ENCODE measurements at regions not wholly inside any gene's neighbourhood (a gene's known extent, or its start where the extent isn't known, plus 50 kb on each side); places are given as distances from the start of the nearest gene placed in this dataset.
A peak's percentile ranks its signal among the peaks of the same experiment; 100 is the strongest.
"Not testable (repeated sequence)": the region's sequence is repeated elsewhere in the genome, so short reads cannot be mapped to it uniquely, and the experiment has no call there.

GRCh38 chr4:4107411-4108107 lies 119.2 kb downstream of the OTOP1 start:
- peak; percentile 64 for DNase-seq (ENCODE audit: low spot score)
- intact Hi-C loops (cut with micrococcal nuclease; ENCODE audit: unreplicated experiment), result not testable (repeated sequence)
- TF ChIP-seq CTCF (conservative IDR thresholded peaks at IDR 0.05; ENCODE audit: low read depth, low read length), result peak; percentile 55

GRCh38 chr4:4115381-4115780 lies 111.3 kb downstream of the OTOP1 start:
- POLR2A ChIA-PET (ENCODE audit: low non-redundant PET); DNase-seq (ENCODE audit: low spot score); H3K36me3 ChIP-seq (ENCODE audit: insufficient read depth, low read length, poor library complexity, severe bottlenecking); intact Hi-C loops (cut with micrococcal nuclease; ENCODE audit: unreplicated experiment); H3K9me3 ChIP-seq (ENCODE audit: low read depth, low read length, poor library complexity, severe bottlenecking); H3K4me3 ChIP-seq (ENCODE audit: low read depth, low read length, poor library complexity, severe bottlenecking); BruUV-seq (replicated peaks); H3K4me1 ChIP-seq (ENCODE audit: insufficient read depth, low read length, poor library complexity, severe bottlenecking); H3K27me3 ChIP-seq (replicated peaks; ENCODE audit: insufficient read depth, low read depth, low read length, poor library complexity); H3K27ac ChIP-seq (ENCODE audit: low read depth, low read length, poor library complexity, severe bottlenecking); CTCF ChIA-PET: not testable (repeated sequence)

More at GRCh38 chr4:4107411-4108107, 119.2 kb downstream of the OTOP1 start:
- peak overlapping the region; percentile 37 for H3K4me3 ChIP-seq (ENCODE audit: low read depth, low read length, poor library complexity, severe bottlenecking)
- H3K27me3 ChIP-seq (replicated peaks; ENCODE audit: insufficient read depth, low read depth, low read length, poor library complexity); POLR2A ChIA-PET (ENCODE audit: low non-redundant PET); H3K9me3 ChIP-seq (ENCODE audit: low read depth, low read length, poor library complexity, severe bottlenecking); H3K4me1 ChIP-seq (ENCODE audit: insufficient read depth, low read length, poor library complexity, severe bottlenecking); BruUV-seq (replicated peaks); H3K27ac ChIP-seq (ENCODE audit: low read depth, low read length, poor library complexity, severe bottlenecking); H3K36me3 ChIP-seq (ENCODE audit: insufficient read depth, low read length, poor library complexity, severe bottlenecking): not testable (repeated sequence)
- CTCF ChIA-PET, result interaction anchor here (0.6 to 0.8 kb wide), 2 partner anchors 9 to 387 kb away, joined by 3 read pairs; no protein-coding TSS in a partner anchor

GRCh38 chr4:4116901-4117300 lies 109.8 kb downstream of the OTOP1 start:
- H3K27me3 ChIP-seq (replicated peaks; ENCODE audit: insufficient read depth, low read depth, low read length, poor library complexity); intact Hi-C loops (cut with micrococcal nuclease; ENCODE audit: unreplicated experiment); H3K9me3 ChIP-seq (ENCODE audit: low read depth, low read length, poor library complexity, severe bottlenecking); H3K4me1 ChIP-seq (ENCODE audit: insufficient read depth, low read length, poor library complexity, severe bottlenecking); H3K4me3 ChIP-seq (ENCODE audit: low read depth, low read length, poor library complexity, severe bottlenecking); POLR2A ChIA-PET (ENCODE audit: low non-redundant PET); BruUV-seq (replicated peaks); H3K36me3 ChIP-seq (ENCODE audit: insufficient read depth, low read length, poor library complexity, severe bottlenecking); DNase-seq (ENCODE audit: low spot score); H3K27ac ChIP-seq (ENCODE audit: low read depth, low read length, poor library complexity, severe bottlenecking): not testable (repeated sequence)
- CTCF ChIA-PET, result interaction anchor here (1.2 kb wide), 1 partner anchor 10 kb away, joined by 3 read pairs; no protein-coding TSS in a partner anchor

- POLR2A ChIA-PET (ENCODE audit: low non-redundant PET); BruUV-seq (replicated peaks); H3K27me3 ChIP-seq (replicated peaks; ENCODE audit: insufficient read depth, low read depth, low read length, poor library complexity); H3K9me3 ChIP-seq (ENCODE audit: low read depth, low read length, poor library complexity, severe bottlenecking); H3K36me3 ChIP-seq (ENCODE audit: insufficient read depth, low read length, poor library complexity, severe bottlenecking); H3K4me1 ChIP-seq (ENCODE audit: insufficient read depth, low read length, poor library complexity, severe bottlenecking); H3K27ac ChIP-seq (ENCODE audit: low read depth, low read length, poor library complexity, severe bottlenecking); intact Hi-C loops (cut with micrococcal nuclease; ENCODE audit: unreplicated experiment); CTCF ChIA-PET; H3K4me3 ChIP-seq (ENCODE audit: low read depth, low read length, poor library complexity, severe bottlenecking); DNase-seq (ENCODE audit: low spot score): not testable (repeated sequence)
Measured at GRCh38 chr4:4134368-4134767, 92.4 kb downstream of the OTOP1 start.

GRCh38 chr4:4136621-4137020 lies 90.1 kb downstream of the OTOP1 start:
- POLR2A ChIA-PET (ENCODE audit: low non-redundant PET); BruUV-seq (replicated peaks); H3K27me3 ChIP-seq (replicated peaks; ENCODE audit: insufficient read depth, low read depth, low read length, poor library complexity); H3K27ac ChIP-seq (ENCODE audit: low read depth, low read length, poor library complexity, severe bottlenecking); H3K36me3 ChIP-seq (ENCODE audit: insufficient read depth, low read length, poor library complexity, severe bottlenecking); DNase-seq (ENCODE audit: low spot score); H3K4me1 ChIP-seq (ENCODE audit: insufficient read depth, low read length, poor library complexity, severe bottlenecking); intact Hi-C loops (cut with micrococcal nuclease; ENCODE audit: unreplicated experiment); H3K4me3 ChIP-seq (ENCODE audit: low read depth, low read length, poor library complexity, severe bottlenecking); H3K9me3 ChIP-seq (ENCODE audit: low read depth, low read length, poor library complexity, severe bottlenecking); CTCF ChIA-PET: not testable (repeated sequence)

All from A673 (cell line).